GM21515 (cell line): ENCODE measurements at regions not wholly inside any gene's neighbourhood (a gene's known extent, or its start where the extent isn't known, plus 50 kb on each side); places are given as distances from the start of the nearest gene placed in this dataset.

Experiments
- ATAC-seq: cut with Tn5 transposase; IDR thresholded peaks from one replicate; pipeline ENCODE4 v1.9.1; 2021; ENCODE audit not compliant: unreplicated experiment

DNA sequence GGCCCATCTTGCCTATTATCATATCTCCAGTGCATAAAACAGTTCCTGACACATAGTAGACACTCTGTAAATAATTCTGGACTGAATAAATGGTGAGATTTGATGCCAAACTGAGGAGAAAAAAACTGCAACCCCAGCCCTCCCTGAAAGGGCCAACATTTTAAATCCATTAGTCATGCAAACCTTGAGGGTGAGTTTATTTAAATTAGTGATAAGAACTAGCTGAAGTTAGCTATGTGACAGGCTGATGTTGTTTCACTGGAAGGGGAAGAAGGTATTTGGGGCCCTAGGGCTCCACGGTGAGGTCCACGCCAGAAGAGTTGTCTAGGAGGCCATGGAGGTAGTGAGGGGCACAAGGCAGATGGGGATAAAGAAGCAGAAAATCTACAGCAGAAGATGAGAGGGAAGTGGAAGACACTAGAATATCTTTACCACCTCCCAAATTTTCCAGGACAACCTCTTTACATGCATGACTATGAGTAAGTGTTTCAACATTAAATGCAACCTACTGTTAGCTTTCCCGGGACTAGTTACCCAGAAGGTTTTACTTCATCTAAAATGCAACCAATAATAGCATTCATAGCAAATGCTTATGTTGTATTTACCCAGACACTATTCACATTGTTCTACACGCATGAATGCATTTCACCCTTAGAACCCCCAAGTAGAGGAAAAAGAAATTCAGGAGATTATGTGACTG lies 183.2 kb upstream of the LYZL1 start:
- no peak for ATAC-seq

DNA sequence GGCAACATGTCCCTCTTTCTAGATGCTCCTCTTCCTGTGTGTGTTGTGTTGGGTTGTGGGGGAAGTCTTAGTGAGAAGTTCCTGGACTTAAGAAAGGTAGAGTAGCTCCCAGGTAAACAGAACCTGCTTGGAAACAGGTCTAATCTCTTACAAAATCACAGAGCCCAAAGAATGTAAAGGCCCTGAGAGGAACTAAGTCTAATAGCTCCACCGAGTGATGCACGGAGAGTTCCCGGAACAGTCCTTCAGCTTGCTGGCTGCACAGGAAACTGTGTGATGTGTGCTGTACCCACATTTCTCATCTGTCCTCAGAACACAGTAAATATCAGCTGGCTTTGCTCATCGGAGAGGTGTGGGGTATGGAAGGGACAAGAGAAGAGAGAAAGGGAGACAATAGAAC lies 182.6 kb upstream of the LYZL1 start:
- ATAC-seq: no peak

DNA sequence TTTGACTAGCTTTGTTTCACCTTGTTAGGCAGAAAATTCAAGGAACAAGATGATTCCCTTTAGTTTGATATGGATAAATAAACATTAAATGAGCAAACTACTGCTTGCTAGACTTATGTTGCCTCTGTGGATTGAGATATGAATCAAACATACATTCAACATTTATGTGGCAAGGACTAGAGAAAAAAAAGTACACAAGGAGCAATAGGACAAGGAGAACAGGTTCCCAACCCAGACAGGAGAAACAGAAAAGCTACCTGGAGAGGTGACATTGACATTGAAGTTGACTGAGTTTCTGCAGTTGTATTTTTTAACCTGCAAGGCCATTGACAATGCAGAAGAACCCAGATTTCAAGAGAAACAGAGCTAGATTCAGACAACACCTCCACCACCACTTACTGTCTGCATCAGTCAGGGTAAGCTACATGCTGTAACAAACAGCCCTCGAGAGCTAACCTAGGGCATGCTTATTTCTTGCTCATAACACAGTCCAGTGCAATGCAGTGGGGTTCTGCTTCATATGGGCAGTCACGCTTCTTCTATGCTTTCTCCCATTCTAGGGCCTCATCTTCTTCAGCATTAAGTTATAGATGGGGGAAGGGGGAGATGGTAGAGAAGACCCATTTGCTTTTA lies 180.9 kb upstream of the LYZL1 start:
- no peak for ATAC-seq

DNA sequence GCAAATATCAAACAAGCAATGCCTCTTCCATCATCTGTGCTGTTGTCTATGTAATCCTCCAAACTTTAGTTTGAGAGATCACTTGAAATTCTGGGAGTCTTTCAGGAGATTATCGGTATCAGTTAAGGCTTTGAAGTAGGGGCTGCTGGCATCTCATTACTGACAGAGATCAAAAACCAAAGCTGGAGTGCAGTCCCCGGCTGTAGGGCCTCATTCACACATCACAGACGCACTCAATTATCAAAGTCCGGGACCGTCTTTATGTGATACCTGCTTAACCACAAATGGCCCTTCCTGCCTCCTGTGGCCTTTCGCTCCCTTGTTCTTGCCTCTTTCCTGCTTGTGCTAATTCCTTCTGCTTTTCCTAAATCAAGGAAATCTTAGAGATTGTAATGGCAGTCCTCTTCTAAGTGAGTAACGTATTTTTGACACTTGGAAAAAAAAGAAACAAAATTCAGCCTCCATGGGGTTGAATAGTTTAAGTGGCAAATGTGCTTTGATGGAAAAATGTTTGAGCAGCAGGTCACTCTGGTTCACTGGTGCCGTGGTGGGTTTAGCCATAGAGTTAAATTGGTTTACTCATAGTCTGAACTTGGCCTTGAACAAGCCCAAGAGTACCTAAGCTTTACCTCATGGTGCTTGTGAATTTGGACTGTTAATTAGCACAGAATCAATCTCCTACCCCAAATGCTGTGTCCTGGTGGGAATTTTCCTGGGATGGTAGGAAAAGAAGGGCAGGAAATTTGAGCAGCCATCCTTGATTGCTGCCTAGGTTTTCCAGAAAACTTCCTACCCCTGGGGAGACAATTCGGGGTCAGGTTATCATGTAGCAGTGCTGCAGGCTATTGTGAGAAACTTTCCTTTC lies 178.9 kb upstream of the LYZL1 start:
- no peak for ATAC-seq

DNA sequence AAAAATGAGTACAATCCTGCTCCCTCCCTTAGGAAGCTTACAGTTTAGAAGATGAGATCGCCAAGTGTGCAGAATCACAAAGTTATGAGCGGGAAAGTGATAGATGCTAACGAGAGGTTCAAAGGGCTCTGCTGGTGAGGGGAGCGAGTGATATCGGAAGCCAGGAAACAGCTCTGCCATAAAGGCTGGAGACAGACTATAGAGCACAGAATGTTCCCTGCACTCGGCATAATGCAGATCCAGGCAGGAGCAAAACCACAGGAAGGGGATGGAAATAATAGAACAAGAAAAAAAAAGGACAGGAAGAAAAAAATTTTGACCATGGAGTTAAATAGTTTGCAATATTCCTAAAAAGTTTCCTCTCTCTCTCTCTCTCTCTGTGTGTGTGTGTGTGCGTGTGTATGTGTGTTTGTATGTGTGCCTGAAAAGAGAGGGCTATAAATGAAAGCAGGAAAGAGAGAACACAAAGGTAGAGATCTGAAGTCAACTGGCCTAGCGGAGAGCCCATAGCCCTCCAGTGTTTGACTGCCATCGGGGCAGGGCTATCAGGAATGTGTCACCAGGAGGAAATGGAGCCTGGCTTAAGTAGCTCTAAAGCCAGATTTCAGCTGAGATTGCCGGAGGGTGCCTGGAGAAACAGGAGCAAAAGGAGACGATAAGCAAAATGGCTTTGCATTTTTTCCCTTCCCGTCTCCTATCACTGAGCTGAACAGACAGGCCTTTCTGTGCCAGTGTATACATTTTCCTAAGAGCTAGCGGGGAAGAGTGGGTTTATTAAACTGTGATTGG lies 175.8 kb upstream of the LYZL1 start:
- ATAC-seq: no peak

DNA sequence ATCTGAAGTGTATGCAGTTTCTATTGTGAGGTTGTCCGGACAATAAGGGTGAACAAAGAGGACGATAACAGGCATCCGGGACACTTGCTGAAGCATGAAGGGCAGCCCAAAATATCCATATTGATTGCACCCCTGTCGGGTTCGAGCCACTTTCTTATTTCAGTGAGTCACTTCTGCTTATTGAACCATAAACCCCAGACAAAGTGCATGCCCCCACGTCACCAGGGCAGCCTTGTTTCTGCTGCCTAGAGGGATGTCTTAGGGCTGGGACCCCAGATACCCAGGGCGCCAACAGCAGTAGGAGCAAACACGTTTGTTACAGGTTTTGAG lies 175.3 kb upstream of the LYZL1 start:
- no peak for ATAC-seq

DNA sequence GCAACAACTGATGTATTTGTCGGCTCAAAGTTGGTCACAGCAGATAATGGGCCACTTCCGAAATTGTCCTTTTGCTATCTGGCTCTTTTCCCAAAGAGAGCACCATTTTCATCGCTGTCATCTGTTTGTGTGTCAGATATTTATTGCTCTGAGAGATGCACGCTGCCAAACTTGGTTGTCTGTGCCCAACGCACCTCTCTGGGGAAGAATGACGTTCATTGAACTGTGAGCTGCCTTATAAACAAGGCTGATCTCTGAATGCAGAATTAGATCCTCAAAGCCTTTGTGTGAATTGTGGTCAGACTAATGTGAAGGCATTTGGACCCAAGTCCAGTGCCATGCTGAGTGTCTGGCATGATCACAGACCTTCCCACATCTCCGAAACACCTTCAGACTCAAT lies 174.7 kb upstream of the LYZL1 start:
- ATAC-seq: no peak

DNA sequence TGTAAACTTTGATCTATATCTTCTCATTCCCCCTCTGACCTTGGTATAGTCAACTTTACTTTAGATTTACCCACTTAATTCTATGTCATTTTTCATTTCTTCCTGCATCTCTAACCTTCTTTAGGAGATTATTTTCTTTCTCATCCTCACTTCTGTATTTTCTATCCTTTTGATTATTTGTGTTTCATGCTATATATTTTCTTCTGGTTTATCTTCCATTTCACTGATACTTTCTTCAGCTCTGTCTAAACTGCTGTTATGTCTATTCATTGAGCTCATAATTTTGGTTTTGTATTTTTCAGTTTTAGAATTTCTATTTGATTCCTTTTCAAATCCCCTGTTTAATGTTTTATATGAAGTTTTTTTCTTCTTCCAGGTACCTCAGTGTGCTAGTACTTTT lies 171.1 kb upstream of the LYZL1 start:
- ATAC-seq: no peak

DNA sequence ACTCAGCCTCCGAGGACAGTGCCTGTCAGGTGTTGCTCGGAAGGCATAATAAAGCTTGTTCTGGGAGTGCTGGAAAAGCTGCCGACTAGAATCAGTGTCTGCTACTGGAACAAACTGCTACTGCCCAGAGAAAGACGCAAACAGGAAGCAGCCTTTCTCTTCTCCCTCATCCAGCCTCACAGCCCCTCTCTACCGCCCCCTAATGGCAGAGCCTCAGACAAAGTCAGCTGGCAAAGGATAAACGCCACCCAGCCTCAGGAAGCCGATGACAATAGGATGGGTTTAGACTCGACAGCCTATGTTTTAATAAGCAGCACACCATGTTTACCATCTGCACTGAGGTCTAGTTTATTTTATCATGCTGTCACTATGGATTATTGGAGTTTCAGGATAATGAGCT lies 169.5 kb upstream of the LYZL1 start:
- ATAC-seq: no peak

DNA sequence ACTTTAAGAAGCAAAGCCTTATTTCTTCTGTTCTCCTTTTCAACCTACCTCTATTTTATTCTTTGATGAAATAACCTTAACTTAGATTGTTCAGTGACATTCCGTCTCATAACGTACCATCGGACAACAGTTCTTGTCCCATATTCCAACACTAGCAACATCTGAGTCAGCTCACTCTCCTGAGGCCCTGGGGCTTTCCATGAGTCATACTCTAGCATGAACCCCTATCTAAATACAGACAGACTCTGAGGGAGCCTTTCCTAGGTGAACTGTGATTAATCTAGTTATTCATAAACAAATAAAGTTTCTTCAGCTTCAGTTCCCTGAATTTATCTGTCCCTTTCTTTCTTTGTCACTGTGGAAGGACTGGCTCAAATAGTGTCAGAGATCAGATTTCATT lies 168.7 kb upstream of the LYZL1 start:
- ATAC-seq: no peak

DNA sequence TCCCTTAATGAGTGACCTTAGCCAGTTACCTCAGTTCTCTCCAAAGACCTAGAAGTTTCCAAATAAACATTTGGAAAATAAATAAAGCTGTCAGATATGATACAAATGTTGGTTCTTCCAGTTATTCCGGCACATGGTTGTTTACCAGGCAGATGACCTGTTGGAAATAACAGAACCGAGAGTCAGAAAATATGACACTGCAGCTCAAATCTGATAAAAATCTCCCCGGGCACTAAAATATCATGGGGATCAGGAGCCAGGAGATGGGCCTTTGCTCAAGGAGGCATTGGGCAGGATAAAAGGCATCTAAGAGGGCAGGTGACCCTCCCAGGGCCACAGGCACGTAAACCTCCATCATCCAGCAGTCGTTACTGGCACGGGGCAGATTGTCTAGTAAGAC lies 164.0 kb upstream of the LYZL1 start:
- ATAC-seq: no peak

DNA sequence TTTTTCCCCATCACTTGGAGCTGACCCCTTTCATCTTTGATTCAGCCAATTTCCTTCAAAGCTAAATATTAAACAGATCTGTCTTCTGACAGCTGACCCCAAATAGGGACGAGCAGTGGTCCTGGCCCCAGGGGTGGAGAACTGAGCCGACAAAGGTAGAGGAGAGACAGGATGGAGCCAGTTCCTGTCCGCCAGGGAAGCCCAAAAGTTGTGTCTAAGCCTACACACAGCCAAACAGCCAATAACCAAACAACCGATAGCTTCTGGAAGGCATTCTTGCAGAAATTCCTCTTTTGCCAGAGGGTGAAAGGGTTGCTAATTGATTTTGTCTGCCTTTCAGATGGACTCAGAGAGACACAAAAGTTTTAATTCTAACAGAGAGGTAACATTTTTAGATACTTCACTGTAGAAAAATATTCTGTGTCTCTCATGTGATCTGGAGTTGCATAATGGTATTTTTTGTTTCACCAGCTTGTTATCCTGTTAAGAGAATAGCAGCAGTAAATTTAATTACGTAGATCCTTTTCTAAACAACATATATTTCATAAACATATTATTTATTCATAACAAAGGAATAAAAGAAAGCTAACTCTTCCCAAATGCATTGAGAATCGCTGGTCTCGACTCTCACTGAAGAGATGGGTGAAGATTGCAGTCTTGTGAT lies 161.7 kb upstream of the LYZL1 start:
- no peak for ATAC-seq

DNA sequence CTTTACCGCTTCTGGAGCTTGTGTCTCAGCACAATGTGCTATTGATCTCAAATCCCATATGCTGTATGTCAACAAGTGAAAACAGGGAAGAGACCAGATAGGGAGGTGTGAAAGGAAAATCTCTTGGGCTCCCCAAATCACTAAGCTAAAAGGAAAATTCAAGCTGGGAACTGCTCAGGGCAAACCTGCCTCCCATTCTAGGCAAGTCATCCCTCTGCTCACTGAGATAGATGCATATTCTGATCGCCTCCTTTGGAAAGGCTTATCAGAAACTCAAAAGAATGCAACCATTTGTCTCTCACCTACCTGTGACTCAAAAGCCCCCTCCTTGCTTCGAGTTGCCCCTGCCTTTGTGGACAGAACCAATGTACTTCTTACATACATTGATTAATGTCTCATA lies 161.1 kb upstream of the LYZL1 start:
- no peak for ATAC-seq

DNA sequence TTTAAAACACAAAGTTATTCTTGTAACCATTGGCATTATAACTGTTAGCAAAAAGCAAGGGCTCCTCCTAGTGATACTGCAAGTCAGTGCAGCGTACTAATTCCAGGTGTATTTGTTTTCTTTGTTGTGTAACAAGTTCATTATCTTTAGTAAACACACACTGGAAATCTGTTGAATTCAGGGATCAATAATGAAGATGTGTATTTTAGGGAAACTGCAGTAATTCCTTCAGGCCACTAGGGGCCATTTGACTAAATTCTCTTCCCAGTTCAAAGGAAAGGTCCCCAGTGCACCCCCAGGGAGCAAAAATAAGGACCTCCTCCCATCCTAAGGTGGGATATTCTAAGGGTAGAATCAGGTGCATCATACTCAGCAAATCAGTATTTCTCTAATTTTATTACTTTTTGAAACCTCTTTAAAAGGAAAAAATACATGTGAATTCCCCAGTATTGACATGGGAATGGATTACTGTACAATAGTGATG lies 158.6 kb upstream of the LYZL1 start:
- ATAC-seq: no peak

DNA sequence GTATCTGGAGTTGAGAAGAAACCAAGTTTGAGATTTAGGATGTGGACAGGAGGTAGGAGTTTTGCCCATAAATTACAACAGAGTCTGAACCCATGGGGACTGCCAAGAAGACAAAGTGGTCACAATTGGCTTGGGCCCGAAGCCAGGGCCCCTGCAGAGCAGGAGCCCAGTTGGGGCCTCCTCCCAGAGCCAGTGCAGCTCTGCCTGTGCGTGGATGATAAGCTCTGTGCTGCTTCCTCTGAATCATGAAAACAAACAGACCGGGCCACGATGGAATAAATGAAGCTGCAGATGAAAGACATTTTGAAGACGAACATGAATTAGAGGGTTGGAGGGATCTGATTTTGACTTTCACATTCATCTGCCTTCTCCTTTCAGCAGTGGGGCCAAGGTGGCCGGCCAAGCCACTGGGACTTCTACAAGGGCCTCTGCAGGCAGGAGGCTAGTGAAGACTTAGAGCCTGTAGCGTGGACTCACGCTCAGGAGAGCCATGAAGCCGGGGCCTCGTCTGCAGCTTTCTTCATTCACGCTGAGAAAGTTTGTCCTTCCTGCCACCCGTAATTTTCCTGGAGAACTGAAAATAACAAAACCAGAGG lies 156.8 kb upstream of the LYZL1 start:
- no peak for ATAC-seq

DNA sequence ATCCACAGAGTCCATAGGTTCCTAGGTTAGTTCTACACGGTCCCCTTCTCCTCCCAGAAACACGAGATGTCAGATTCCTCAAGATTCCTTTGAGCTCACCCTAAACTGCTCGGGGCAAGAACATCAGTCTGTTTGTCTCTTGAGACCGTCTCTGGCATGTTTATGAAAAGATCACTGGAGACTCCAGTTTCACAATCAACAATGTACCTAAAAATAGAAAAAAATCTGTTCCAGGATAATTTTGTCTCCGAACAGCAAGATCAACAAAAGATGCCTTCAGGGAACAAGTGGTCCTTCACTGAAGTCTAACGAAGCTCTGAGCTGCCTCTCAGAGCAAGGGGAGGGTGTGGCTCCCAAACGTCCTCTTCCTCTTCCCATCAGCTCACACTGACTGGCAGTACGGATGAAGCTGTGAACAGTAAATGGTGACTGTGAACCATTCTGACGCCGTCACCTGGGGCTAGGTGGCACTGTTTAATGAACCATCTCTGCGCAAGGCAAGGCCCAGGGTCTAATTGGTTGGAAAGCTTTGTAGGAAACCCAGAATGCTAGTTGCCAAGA lies 156.2 kb upstream of the LYZL1 start:
- ATAC-seq: no peak

DNA sequence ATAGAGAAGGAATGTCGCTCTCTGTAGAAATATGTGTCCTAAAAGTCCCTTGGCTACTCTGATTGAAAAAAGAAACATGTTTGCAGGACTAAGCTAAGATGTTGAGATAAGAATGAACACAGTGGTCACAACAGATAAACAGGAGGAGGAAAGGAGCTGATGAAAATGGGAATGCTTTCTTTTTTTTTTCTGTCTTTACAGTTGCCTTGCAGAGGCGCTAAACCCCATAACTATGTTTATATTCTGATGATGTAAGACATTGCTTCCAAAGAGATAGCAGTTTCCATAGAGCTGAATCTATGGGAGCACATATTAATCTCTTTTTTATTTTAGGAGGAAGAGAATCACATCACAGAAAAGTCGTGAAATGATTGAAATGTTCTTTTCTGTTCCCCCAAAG lies 153.5 kb upstream of the LYZL1 start:
- no peak for ATAC-seq

DNA sequence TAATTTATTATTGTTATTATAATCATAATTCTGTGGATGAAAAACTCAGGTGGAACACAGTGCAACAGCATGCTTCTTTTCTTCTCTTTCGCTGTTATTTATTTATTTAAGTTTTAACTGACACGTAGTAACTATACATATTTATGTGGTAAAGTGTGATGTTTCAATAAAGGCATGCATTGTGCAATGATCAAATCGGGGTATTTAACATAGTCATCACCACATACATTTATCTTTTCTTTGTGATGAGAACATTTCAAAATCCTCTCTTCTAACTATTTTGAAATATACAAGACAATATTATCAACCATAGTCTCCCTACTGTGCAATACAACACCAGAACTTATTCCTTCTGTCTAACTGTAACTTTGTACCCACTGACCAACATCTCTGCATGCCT lies 152.5 kb upstream of the LYZL1 start:
- ATAC-seq: no peak

DNA sequence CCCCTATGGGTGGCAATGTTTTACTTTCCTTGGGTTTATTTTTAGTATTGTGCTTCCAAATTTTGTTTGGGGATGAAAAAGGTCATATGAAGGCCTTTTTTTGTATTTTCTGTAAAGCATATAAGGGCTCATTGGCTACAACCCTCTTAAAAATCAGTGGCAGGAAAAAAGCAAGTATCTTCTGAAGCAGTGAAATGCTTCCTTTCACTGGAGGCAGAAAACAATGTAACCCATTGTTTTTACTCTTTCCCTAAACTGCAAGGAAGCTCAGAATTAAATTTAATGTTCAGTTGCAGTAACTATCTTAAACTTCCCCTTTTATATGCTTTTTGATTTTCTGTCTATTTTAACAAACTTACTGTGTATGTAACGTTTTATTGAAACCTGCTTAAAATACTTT lies 148.7 kb upstream of the LYZL1 start:
- no peak for ATAC-seq

DNA sequence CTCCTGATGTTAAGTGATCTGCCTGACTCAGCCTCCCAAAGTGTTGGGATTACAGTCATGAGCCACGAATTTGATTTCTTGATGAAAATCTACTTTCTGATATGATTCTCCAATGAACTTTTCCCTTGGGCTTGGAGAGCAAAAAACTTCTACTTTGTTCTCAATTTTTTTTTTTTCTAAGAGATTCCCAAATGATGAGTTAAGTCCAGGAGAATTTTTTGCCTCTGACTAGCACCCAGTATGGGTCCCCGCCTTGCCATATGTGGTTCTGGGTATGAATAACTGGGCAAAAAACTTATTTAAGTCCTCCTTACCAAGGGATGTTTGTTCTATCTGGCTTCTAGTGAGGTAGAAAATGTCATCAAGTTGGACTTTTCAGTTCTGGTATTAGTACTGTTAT lies 147.9 kb upstream of the LYZL1 start:
- no peak for ATAC-seq
